ENCODE measurements at regions not wholly inside any gene's neighbourhood (a gene's known extent, or its start where the extent isn't known, plus 50 kb on each side); places are given as distances from the start of the nearest gene placed in this dataset.

- intact Hi-C loops (cut with micrococcal nuclease): no loop called here
Observed at GRCh38 chr1:208631092-208631491, 386.9 kb upstream of the PLXNA2 start.

- intact Hi-C loops (cut with micrococcal nuclease): no loop called here
Observed at GRCh38 chr1:208631506-208631905, 387.3 kb upstream of the PLXNA2 start.

GRCh38 chr1:208634346-208635140, 390.4 kb upstream of the PLXNA2 start:
- intact Hi-C loops (cut with micrococcal nuclease): no loop called here

GRCh38 chr1:208637181-208637580, 393.0 kb upstream of the PLXNA2 start:
- intact Hi-C loops (cut with micrococcal nuclease): no loop called here

- intact Hi-C loops (cut with micrococcal nuclease): no loop called here
Observed at GRCh38 chr1:208639382-208639781, 395.2 kb upstream of the PLXNA2 start.

GRCh38 chr1:208640295-208640694, 396.1 kb upstream of the PLXNA2 start:
- intact Hi-C loops (cut with micrococcal nuclease): no loop called here

- intact Hi-C loops (cut with micrococcal nuclease): no loop called here
Observed at GRCh38 chr1:208641579-208642280, 397.5 kb upstream of the PLXNA2 start.

GRCh38 chr1:208643005-208643597, 398.9 kb upstream of the PLXNA2 start:
- intact Hi-C loops (cut with micrococcal nuclease): no loop called here

- intact Hi-C loops (cut with micrococcal nuclease): no loop called here
Observed at GRCh38 chr1:208644401-208645160, 400.4 kb upstream of the PLXNA2 start.

GRCh38 chr1:208646431-208646830, 402.2 kb upstream of the PLXNA2 start:
- intact Hi-C loops (cut with micrococcal nuclease): no loop called here

- intact Hi-C loops (cut with micrococcal nuclease): no loop called here
Observed at GRCh38 chr1:208648146-208648545, 404.0 kb upstream of the PLXNA2 start.

- intact Hi-C loops (cut with micrococcal nuclease): loop anchor here (2.0 to 10.0 kb wide), 2 partner anchors 538 to 912 kb away; no protein-coding TSS in a partner anchor
Observed at GRCh38 chr1:208652296-208653160, 408.3 kb upstream of the PLXNA2 start.

GRCh38 chr1:208653426-208653825, 409.2 kb upstream of the PLXNA2 start:
- intact Hi-C loops (cut with micrococcal nuclease): loop anchor here (2.0 to 10.0 kb wide), 2 partner anchors 537 to 911 kb away; no protein-coding TSS in a partner anchor

- intact Hi-C loops (cut with micrococcal nuclease): loop anchor here (10.0 kb wide), 1 partner anchor 911 kb away; no protein-coding TSS in a partner anchor
Observed at GRCh38 chr1:208654241-208654640, 410.1 kb upstream of the PLXNA2 start.

GRCh38 chr1:208665936-208666335, 421.8 kb upstream of the PLXNA2 start:
- intact Hi-C loops (cut with micrococcal nuclease): no loop called here

- intact Hi-C loops (cut with micrococcal nuclease): no loop called here
Observed at GRCh38 chr1:208668991-208669390, 424.8 kb upstream of the PLXNA2 start.

GRCh38 chr1:208670778-208671177, 426.6 kb upstream of the PLXNA2 start:
- intact Hi-C loops (cut with micrococcal nuclease): no loop called here

GRCh38 chr1:208681878-208682663, 437.9 kb upstream of the PLXNA2 start:
- intact Hi-C loops (cut with micrococcal nuclease): no loop called here

- intact Hi-C loops (cut with micrococcal nuclease): no loop called here
Observed at GRCh38 chr1:208682664-208683013, 438.5 kb upstream of the PLXNA2 start.

- intact Hi-C loops (cut with micrococcal nuclease): no loop called here
Observed at GRCh38 chr1:208683141-208683540, 439.0 kb upstream of the PLXNA2 start.

All from T-helper 2 cell treated with Interferon-gamma antibody and Interleukin-4, amounts not matched to agents 100 ng/mL and 5 ng/mL, for 36 hours (primary cell).